GM23338 (cell line): ENCODE measurements at regions not wholly inside any gene's neighbourhood (a gene's known extent, or its start where the extent isn't known, plus 50 kb on each side); places are given as distances from the start of the nearest gene placed in this dataset.

ENCODE experiments used
- ATAC-seq: fragments of 200-7000 bp; cut with Tn5 transposase; 3 replicates; pipeline ENCODE4 v1.9.1; 2020
- DNase-seq: peaks from one replicate; pipeline ENCODE4 v3.0.0-alpha.2; 2015; ENCODE audit warnings: low spot score
- H2AFZ ChIP-seq: fragments of 200-600 bp; sonication (generic); 2 replicates; pipeline ENCODE4 v1.8.0; 2016; ENCODE audit warnings: antibody characterized with exemption, mild to moderate bottlenecking, moderate library complexity
- H3F3A ChIP-seq: fragments of 200-600 bp; sonication (generic); replicated peaks from 2 replicates; pipeline ENCODE4 v1.8.0; 2017; ENCODE audit warnings: antibody characterized with exemption, mixed run types, low read depth
- H3K27ac ChIP-seq: fragments of 200-600 bp; sonication (generic); 2 replicates; pipeline ENCODE4 v1.6.1; 2016; ENCODE audit warnings: low read depth
- H3K27me3 ChIP-seq: fragments of 200-600 bp; sonication (generic); 2 replicates; pipeline ENCODE4 v1.8.0; 2016; ENCODE audit warnings: mild to moderate bottlenecking, mixed run types, moderate library complexity; ENCODE audit not compliant: insufficient read depth
- H3K36me3 ChIP-seq: fragments of 200-600 bp; sonication (generic); 2 replicates; pipeline ENCODE4 v1.8.0; 2016; ENCODE audit warnings: mild to moderate bottlenecking; ENCODE audit not compliant: insufficient read depth
- H3K4me1 ChIP-seq: fragments of 200-600 bp; sonication (generic); 2 replicates; pipeline ENCODE4 v1.8.0; 2016; ENCODE audit warnings: mild to moderate bottlenecking, moderate library complexity; ENCODE audit not compliant: insufficient read depth
- H3K4me2 ChIP-seq: fragments of 200-600 bp; sonication (generic); 2 replicates; pipeline ENCODE4 v1.7.1; 2017; ENCODE audit warnings: mixed run types
- H3K4me3 ChIP-seq: fragments of 200-600 bp; sonication (generic); 2 replicates; pipeline ENCODE4 v1.6.1; 2016; ENCODE audit warnings: mixed run types
- H3K79me2 ChIP-seq: fragments of 200-600 bp; sonication (generic); replicated peaks from 2 replicates; pipeline ENCODE4 v1.8.0; 2017; ENCODE audit warnings: mild to moderate bottlenecking; ENCODE audit not compliant: insufficient read depth
- H3K9me2 ChIP-seq: fragments of 200-600 bp; sonication (generic); 2 replicates; pipeline ENCODE4 v1.8.0; 2017; ENCODE audit not compliant: insufficient read depth
- H4K20me1 ChIP-seq: fragments of 200-600 bp; sonication (generic); replicated peaks from 2 replicates; pipeline ENCODE4 v1.8.0; 2017; ENCODE audit warnings: mild to moderate bottlenecking; ENCODE audit not compliant: insufficient read depth
- H3K27ac Mint-ChIP-seq: 2 replicates; pipeline ENCODE4 v1.8.0; 2020; ENCODE audit warnings: inconsistent platforms, mild to moderate bottlenecking, moderate library complexity, mixed read lengths
- H3K27me3 Mint-ChIP-seq: 3 replicates; pipeline ENCODE4 v1.8.0; 2022; ENCODE audit warnings: low read depth, mild to moderate bottlenecking, moderate library complexity, mixed read lengths, inconsistent platforms; ENCODE audit not compliant: insufficient read depth, poor library complexity
- H3K36me3 Mint-ChIP-seq: 3 replicates; pipeline ENCODE4 v1.8.0; 2021; ENCODE audit warnings: low read depth, mild to moderate bottlenecking, inconsistent platforms, moderate library complexity, mixed read lengths
- H3K4me1 Mint-ChIP-seq: 3 replicates; pipeline ENCODE4 v1.8.0; 2020; ENCODE audit warnings: mild to moderate bottlenecking, inconsistent platforms, mixed read lengths
- H3K4me3 Mint-ChIP-seq: 3 replicates; pipeline ENCODE4 v1.8.0; 2021; ENCODE audit warnings: moderate library complexity, mild to moderate bottlenecking, inconsistent platforms, mixed read lengths
- H3K9me3 Mint-ChIP-seq: 3 replicates; pipeline ENCODE4 v1.8.0; 2020; ENCODE audit warnings: moderate library complexity, mild to moderate bottlenecking, inconsistent platforms, mixed read lengths
- CREB1 ChIP-seq: fragments of 250-450 bp; sonication (Bioruptor Pico); IDR thresholded peaks from 2 replicates; pipeline ENCODE4 v1.5.0; 2020; ENCODE audit warnings: low read depth, mild to moderate bottlenecking, moderate library complexity
- ETS1 ChIP-seq: IDR thresholded peaks from 2 replicates; pipeline ENCODE4 v1.6.1; 2016; ENCODE audit warnings: antibody characterized with exemption
- EZH2 ChIP-seq: fragments of 200-600 bp; sonication (generic); IDR thresholded peaks from one replicate; pipeline ENCODE4 v1.8.0; 2017; ENCODE audit warnings: antibody characterized with exemption, mild to moderate bottlenecking, low read depth; ENCODE audit not compliant: unreplicated experiment
- EZH2phosphoT487 ChIP-seq: fragments of 200-600 bp; sonication (generic); IDR thresholded peaks from one replicate; pipeline ENCODE4 v1.8.1; 2018; ENCODE audit warnings: antibody characterized with exemption; ENCODE audit not compliant: unreplicated experiment
- JUNB ChIP-seq: IDR thresholded peaks from one replicate; pipeline ENCODE4 v1.6.1; 2016; ENCODE audit warnings: antibody characterized with exemption; ENCODE audit not compliant: unreplicated experiment
- NANOG ChIP-seq: IDR thresholded peaks from 2 replicates; pipeline ENCODE4 v1.6.1; 2016; ENCODE audit warnings: antibody characterized with exemption, borderline replicate concordance
- POLR2AphosphoS5 ChIP-seq: IDR thresholded peaks from 2 replicates; pipeline ENCODE4 v1.6.1; 2016; ENCODE audit warnings: antibody characterized with exemption, low read depth
- REST ChIP-seq: IDR thresholded peaks from one replicate; pipeline ENCODE4 v1.6.1; 2018; ENCODE audit warnings: antibody characterized with exemption; ENCODE audit not compliant: unreplicated experiment
- STAT1 ChIP-seq: IDR thresholded peaks from one replicate; pipeline ENCODE4 v1.6.1; 2016; ENCODE audit warnings: antibody characterized with exemption; ENCODE audit not compliant: unreplicated experiment
- ZNF114 ChIP-seq: fragments of 250-450 bp; sonication (Bioruptor Pico); IDR thresholded peaks from 2 replicates; pipeline ENCODE4 v1.5.0; 2020; ENCODE audit warnings: mild to moderate bottlenecking, moderate library complexity
- ZNF331 ChIP-seq: fragments of 250-450 bp; sonication (Bioruptor Pico); IDR thresholded peaks from 2 replicates; pipeline ENCODE4 v1.5.0; 2020; ENCODE audit warnings: low read depth, mild to moderate bottlenecking, moderate library complexity
- ZNF462 ChIP-seq: fragments of 250-450 bp; sonication (Bioruptor Pico); IDR thresholded peaks from 2 replicates; pipeline ENCODE4 v1.5.0; 2020; ENCODE audit warnings: mild to moderate bottlenecking, moderate library complexity
- TF ChIP-seq, protein P1 (sequence below), 2 experiments: fragments of 200-600 bp in 1 of 2; sonication (generic) in 1 of 2; conservative IDR thresholded peaks; 2 replicates each; pipeline versions ENCODE4 v1.5.1 to v1.6.1; 2016 to 2017; ENCODE audit warnings: antibody characterized with exemption in 2 of 2, low read depth in 2 of 2, mild to moderate bottlenecking in 2 of 2, moderate library complexity in 1 of 2

- Mint-ChIP-seq H3K4me1 (peaks cover 14% of the 10 kb centered on the region), H3K27me3 (no peaks in the 10 kb centered on the region), H3K4me3 (no peak overlapping the region), H3K36me3 (peaks cover 9% of the 10 kb centered on the region), H3K9me3 (peaks cover 3% of the 10 kb centered on the region; the same call in 1 of the 3 replicates), H3K27ac (no peak overlapping the region)
- Histone ChIP-seq H3K27ac (no peak overlapping the region), H3K4me2 (no peak overlapping the region), H3K4me1 (peaks cover 3% of the 10 kb centered on the region; the same call in 1 of the 2 replicates), H3K36me3 (no peaks in the 10 kb centered on the region), H4K20me1 (no peaks in the 10 kb centered on the region), H3K4me3 (no peak overlapping the region), H2AFZ (no peak overlapping the region), H3K9me2 (peaks cover 7% of the 10 kb centered on the region; the same call in 1 of the 2 replicates), H3K27me3 (no peaks in the 10 kb centered on the region), H3K79me2 (no peaks in the 10 kb centered on the region), H3F3A (no peaks in the 10 kb centered on the region)
- no peak for DNase-seq
- TF ChIP-seq NANOG (no peak), ZNF114 (CRISPR knock-in tag) (no peak), EZH2 (no peak), ZNF331 (CRISPR knock-in tag) (no peak), POLR2AphosphoS5 (no peak), JUNB (no peak), ZNF462 (no peak), ETS1 (no peak), CREB1 (CRISPR knock-in tag) (no peak), STAT1 (no peak), EZH2phosphoT487 (no peak), REST (no peak)
- TF ChIP-seq, protein P1, sequence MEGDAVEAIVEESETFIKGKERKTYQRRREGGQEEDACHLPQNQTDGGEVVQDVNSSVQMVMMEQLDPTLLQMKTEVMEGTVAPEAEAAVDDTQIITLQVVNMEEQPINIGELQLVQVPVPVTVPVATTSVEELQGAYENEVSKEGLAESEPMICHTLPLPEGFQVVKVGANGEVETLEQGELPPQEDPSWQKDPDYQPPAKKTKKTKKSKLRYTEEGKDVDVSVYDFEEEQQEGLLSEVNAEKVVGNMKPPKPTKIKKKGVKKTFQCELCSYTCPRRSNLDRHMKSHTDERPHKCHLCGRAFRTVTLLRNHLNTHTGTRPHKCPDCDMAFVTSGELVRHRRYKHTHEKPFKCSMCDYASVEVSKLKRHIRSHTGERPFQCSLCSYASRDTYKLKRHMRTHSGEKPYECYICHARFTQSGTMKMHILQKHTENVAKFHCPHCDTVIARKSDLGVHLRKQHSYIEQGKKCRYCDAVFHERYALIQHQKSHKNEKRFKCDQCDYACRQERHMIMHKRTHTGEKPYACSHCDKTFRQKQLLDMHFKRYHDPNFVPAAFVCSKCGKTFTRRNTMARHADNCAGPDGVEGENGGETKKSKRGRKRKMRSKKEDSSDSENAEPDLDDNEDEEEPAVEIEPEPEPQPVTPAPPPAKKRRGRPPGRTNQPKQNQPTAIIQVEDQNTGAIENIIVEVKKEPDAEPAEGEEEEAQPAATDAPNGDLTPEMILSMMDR (conservative IDR thresholded peaks at IDR 0.05; ENCODE audit: low read depth in 2 of 2), result no peak
- no peak for ATAC-seq
Observed at GRCh38 chr3:110656394-110657025, 415.1 kb upstream of the NECTIN3 start.
